ENCODE measurements at regions not wholly inside any gene's neighbourhood (a gene's known extent, or its start where the extent isn't known, plus 50 kb on each side); places are given as distances from the start of the nearest gene placed in this dataset.

GRCh38 chr3:178120367-178120766 is 415.9 kb upstream of the KCNMB2 start:
- no peaks in the 10 kb centered on the region for H3K27me3 ChIP-seq
- H3K27ac ChIP-seq = peak overlapping the region in 1 of 3 donors; percentile 55
- WGBS, 2 donors = 90 to 98% methylated on average over 2 of the region's 2 CpGs
- intact Hi-C loops (cut with DNase I) = no loop called here
- H3K9me3 ChIP-seq = no peaks in the 10 kb centered on the region
- no peak overlapping the region for H3K4me3 ChIP-seq (replicated peaks in 1 of 3)
- peaks cover 0 to 6% of the 10 kb centered on the region in 2 donors for H3K4me1 ChIP-seq
- H3K36me3 ChIP-seq = no peaks in the 10 kb centered on the region
- TF ChIP-seq, protein P1, sequence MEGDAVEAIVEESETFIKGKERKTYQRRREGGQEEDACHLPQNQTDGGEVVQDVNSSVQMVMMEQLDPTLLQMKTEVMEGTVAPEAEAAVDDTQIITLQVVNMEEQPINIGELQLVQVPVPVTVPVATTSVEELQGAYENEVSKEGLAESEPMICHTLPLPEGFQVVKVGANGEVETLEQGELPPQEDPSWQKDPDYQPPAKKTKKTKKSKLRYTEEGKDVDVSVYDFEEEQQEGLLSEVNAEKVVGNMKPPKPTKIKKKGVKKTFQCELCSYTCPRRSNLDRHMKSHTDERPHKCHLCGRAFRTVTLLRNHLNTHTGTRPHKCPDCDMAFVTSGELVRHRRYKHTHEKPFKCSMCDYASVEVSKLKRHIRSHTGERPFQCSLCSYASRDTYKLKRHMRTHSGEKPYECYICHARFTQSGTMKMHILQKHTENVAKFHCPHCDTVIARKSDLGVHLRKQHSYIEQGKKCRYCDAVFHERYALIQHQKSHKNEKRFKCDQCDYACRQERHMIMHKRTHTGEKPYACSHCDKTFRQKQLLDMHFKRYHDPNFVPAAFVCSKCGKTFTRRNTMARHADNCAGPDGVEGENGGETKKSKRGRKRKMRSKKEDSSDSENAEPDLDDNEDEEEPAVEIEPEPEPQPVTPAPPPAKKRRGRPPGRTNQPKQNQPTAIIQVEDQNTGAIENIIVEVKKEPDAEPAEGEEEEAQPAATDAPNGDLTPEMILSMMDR (IDR thresholded peaks at IDR 0.05) = no peak
- no peak for TF ChIP-seq POLR2A (IDR thresholded peaks at IDR 0.05)
- no peak for DNase-seq

GRCh38 chr3:178126686-178127085 is 409.6 kb upstream of the KCNMB2 start:
- Histone ChIP-seq H3K27me3 (no peaks in the 10 kb centered on the region), H3K4me1 (no peaks in the 10 kb centered on the region), H3K9me3 (no peaks in the 10 kb centered on the region), H3K36me3 (no peaks in the 10 kb centered on the region), H3K27ac (no peak overlapping the region), H3K4me3 (replicated peaks in 1 of 3) (no peak overlapping the region)
- no peak for TF ChIP-seq POLR2A (IDR thresholded peaks at IDR 0.05)
- TF ChIP-seq, protein P1 (IDR thresholded peaks at IDR 0.05) = no peak
- no peak for DNase-seq
- 79 to 81% methylated on average over 1 of the region's 1 CpG for WGBS, 2 donors
- intact Hi-C loops (cut with DNase I) = no loop called here

DNA sequence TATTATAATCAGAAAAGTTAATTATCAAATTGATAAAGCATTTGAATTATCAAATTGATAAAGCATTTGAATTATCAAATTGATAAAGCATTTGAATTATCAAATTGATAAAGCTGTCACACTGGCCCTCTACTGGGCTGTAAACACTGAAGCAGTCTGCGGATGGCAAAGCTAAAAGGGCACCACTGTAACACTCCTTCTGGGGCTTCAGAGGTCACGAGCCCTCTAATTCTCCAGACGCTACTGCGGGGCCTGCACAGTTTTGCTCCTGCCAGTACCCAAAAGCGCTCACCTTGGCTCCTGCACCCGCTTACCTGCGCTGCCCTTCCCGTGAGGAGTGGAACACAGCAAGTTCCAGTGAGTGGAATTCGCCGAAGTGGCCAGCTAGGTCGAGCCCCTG is 409.0 kb upstream of the KCNMB2 start:
- WGBS, 2 donors = 95 to 98% methylated on average over 11 of the region's 11 CpGs
- Histone ChIP-seq H3K27me3 (no peaks in the 10 kb centered on the region), H3K4me1 (no peaks in the 10 kb centered on the region), H3K36me3 (no peaks in the 10 kb centered on the region), H3K9me3 (no peaks in the 10 kb centered on the region), H3K27ac (no peak overlapping the region), H3K4me3 (replicated peaks in 1 of 3) (no peak overlapping the region)
- TF ChIP-seq POLR2A (IDR thresholded peaks at IDR 0.05) = no peak
- TF ChIP-seq, protein P1 (IDR thresholded peaks at IDR 0.05) = no peak
- DNase-seq = no peak
- intact Hi-C loops (cut with DNase I) = no loop called here

DNA sequence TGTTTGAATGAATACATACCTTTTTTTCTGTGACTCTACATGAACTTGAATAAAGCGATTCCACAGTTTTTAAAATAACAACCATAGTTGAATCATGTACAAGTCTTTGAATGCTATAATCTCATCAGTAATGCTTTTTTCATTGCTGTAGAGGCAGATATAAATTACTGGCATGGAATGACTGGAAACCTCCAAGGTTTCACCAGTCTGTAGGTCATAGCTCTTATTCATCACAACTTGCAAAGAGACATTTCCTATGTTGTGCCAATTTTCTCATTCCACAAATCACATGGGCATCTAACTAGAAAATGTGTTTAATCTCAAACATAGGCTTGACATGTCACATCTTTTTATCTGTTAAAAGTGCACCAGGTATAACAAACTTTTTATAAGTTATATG is 407.1 kb upstream of the KCNMB2 start:
- no peak overlapping the region for H3K4me3 ChIP-seq (replicated peaks in 1 of 3)
- TF ChIP-seq, protein P1 (IDR thresholded peaks at IDR 0.05) = no peak
- TF ChIP-seq POLR2A (IDR thresholded peaks at IDR 0.05) = no peak

DNA sequence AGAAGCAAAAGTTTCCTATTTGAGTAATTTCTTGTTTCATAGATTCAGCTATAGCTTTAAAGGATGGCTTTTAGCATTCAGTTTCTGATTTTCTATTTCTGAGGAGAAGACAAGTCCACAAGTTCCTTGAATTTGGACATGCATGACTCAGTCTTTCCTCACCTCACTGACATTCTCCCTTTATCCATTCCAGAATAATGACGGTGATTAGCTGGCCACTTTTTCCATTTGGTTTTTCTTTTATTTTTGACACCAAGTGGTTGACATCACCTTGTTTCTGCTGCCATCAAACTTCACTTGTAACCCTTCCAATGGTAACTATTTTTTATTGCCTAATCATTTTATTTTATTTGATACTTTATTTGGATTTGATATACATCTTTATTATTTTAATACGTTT is 404.4 kb upstream of the KCNMB2 start:
- H3K4me1 ChIP-seq = no peaks in the 10 kb centered on the region
- no peaks in the 10 kb centered on the region for H3K9me3 ChIP-seq
- no peak overlapping the region for H3K4me3 ChIP-seq (replicated peaks in 1 of 3)
- H3K36me3 ChIP-seq = no peaks in the 10 kb centered on the region
- H3K27ac ChIP-seq = no peak overlapping the region
- intact Hi-C loops (cut with DNase I) = no loop called here
- DNase-seq = no peak
- 62 to 86% methylated on average over 2 of the region's 2 CpGs for WGBS, 2 donors
- no peak for TF ChIP-seq POLR2A (IDR thresholded peaks at IDR 0.05)
- TF ChIP-seq, protein P1 (IDR thresholded peaks at IDR 0.05) = no peak
- no peaks in the 10 kb centered on the region for H3K27me3 ChIP-seq

More for the DNA sequence above, 407.1 kb upstream of the KCNMB2 start:
- H3K9me3 ChIP-seq = no peaks in the 10 kb centered on the region
- no peak overlapping the region for H3K27ac ChIP-seq
- DNase-seq = no peak
- intact Hi-C loops (cut with DNase I) = no loop called here
- H3K27me3 ChIP-seq = no peaks in the 10 kb centered on the region
- 91 to 100% methylated on average over 1 of the region's 1 CpG for WGBS, 2 donors
- H3K36me3 ChIP-seq = no peaks in the 10 kb centered on the region
- no peaks in the 10 kb centered on the region for H3K4me1 ChIP-seq

All from thyroid gland (tissue), 4 donors.